ENCODE measurements at regions not wholly inside any gene's neighbourhood (a gene's known extent, or its start where the extent isn't known, plus 50 kb on each side); places are given as distances from the start of the nearest gene placed in this dataset.

- no peak for DNase-seq
Measured at GRCh38 chr2:9774266-9774665, 69.0 kb upstream of the TAF1B start.

- DNase-seq, result no peak
Measured at GRCh38 chr2:9775351-9775750, 67.9 kb upstream of the TAF1B start.

- no peak for DNase-seq
Measured at GRCh38 chr2:9775999-9776712, 67.1 kb upstream of the TAF1B start.

- DNase-seq, result no peak
Measured at GRCh38 chr2:9777081-9777480, 66.2 kb upstream of the TAF1B start.

GRCh38 chr2:9778012-9778411, 65.3 kb upstream of the TAF1B start:
- DNase-seq, result peak; percentile 84

GRCh38 chr2:9778471-9779316, 64.6 kb upstream of the TAF1B start:
- no peak for DNase-seq

GRCh38 chr2:9779596-9780264, 63.5 kb upstream of the TAF1B start:
- DNase-seq, result no peak

GRCh38 chr2:9780368-9781130, 62.7 kb upstream of the TAF1B start:
- no peak for DNase-seq

- no peak for DNase-seq
Measured at GRCh38 chr2:9781252-9781651, 62.0 kb upstream of the TAF1B start.

GRCh38 chr2:9782197-9782719, 61.0 kb upstream of the TAF1B start:
- no peak for DNase-seq

GRCh38 chr2:9789371-9789770, 53.9 kb upstream of the TAF1B start:
- DNase-seq, result no peak

GRCh38 chr2:9790702-9791225, 52.5 kb upstream of the TAF1B start:
- no peak for DNase-seq

GRCh38 chr2:9791711-9792110, 51.6 kb upstream of the TAF1B start:
- DNase-seq, result no peak

GRCh38 chr2:9793156-9793917, 49.9 kb upstream of the TAF1B start:
- no peak for DNase-seq

Measured in 8988T (cell line).